22Rv1 (cell line): ENCODE measurements at regions not wholly inside any gene's neighbourhood (a gene's known extent, or its start where the extent isn't known, plus 50 kb on each side); places are given as distances from the start of the nearest gene placed in this dataset.

Source experiments
- CTCF ChIP-seq: fragments of 450-650 bp; IDR thresholded peaks from 2 replicates; pipeline ENCODE4 v1.5.1; 2017; ENCODE audit warnings: mild to moderate bottlenecking
- ZFX ChIP-seq: fragments of 450-650 bp; IDR thresholded peaks from 2 replicates; pipeline ENCODE4 v1.6.1; 2017; ENCODE audit warnings: antibody characterized with exemption, borderline replicate concordance

- TF ChIP-seq CTCF (no peak), ZFX (no peak)
Observed at GRCh38 chr12:24553259-24553658, 395.6 kb downstream of the BCAT1 start.
